Trophoblast cell (in vitro differentiated cells and primary cell): ENCODE measurements at regions not wholly inside any gene's neighbourhood (a gene's known extent, or its start where the extent isn't known, plus 50 kb on each side); places are given as distances from the start of the nearest gene placed in this dataset.

ENCODE experiments used
- DNase-seq, 2 donors: peaks; one replicate each; pipeline ENCODE4 v3.0.0-alpha.2; 2016
- H2AFZ ChIP-seq: 2 replicates; pipeline ENCODE4 v1.6.1; 2013; ENCODE audit warnings: low read length, moderate library complexity, mild to moderate bottlenecking; ENCODE audit not compliant: insufficient read depth, poor library complexity
- H2AK5ac ChIP-seq: 2 replicates; pipeline ENCODE4 v1.6.1; 2013; ENCODE audit warnings: mild to moderate bottlenecking, low read length
- H2BK120ac ChIP-seq: 2 replicates; pipeline ENCODE4 v1.6.1; 2013; ENCODE audit warnings: low read length, mild to moderate bottlenecking, moderate library complexity; ENCODE audit not compliant: insufficient read depth, poor library complexity
- H2BK12ac ChIP-seq: 2 replicates; pipeline ENCODE4 v1.6.1; 2013; ENCODE audit warnings: mild to moderate bottlenecking, low read length, moderate library complexity
- H2BK5ac ChIP-seq: 2 replicates; pipeline ENCODE4 v1.6.1; 2013; ENCODE audit warnings: low read length, low read depth, moderate library complexity, mild to moderate bottlenecking; ENCODE audit not compliant: poor library complexity
- H3K14ac ChIP-seq: 2 replicates; pipeline ENCODE4 v1.6.1; 2013; ENCODE audit warnings: mild to moderate bottlenecking, low read length
- H3K18ac ChIP-seq: 2 replicates; pipeline ENCODE4 v1.6.1; 2013; ENCODE audit warnings: mild to moderate bottlenecking, low read length
- H3K23ac ChIP-seq: 2 replicates; pipeline ENCODE4 v1.6.1; 2013; ENCODE audit warnings: low read length
- H3K27ac ChIP-seq: 2 replicates; pipeline ENCODE4 v1.5.1; 2013; ENCODE audit warnings: low read depth, mild to moderate bottlenecking, inconsistent platforms, low read length, moderate library complexity
- H3K27me3 ChIP-seq: 2 replicates; pipeline ENCODE4 v1.6.1; 2013; ENCODE audit warnings: inconsistent platforms, mild to moderate bottlenecking, low read length, moderate library complexity; ENCODE audit not compliant: insufficient read depth
- H3K36me3 ChIP-seq, 2 experiments: 1 replicate in 1 of 2; 2 replicates in 1 of 2; pipeline ENCODE4 v1.6.1; 2013; ENCODE audit warnings: low read length in 2 of 2, mild to moderate bottlenecking in 2 of 2, moderate library complexity in 1 of 2; ENCODE audit not compliant: insufficient read depth in 2 of 2, control insufficient read depth in 1 of 2
- H3K4ac ChIP-seq: 2 replicates; pipeline ENCODE4 v1.6.1; 2013; ENCODE audit warnings: low read depth, mild to moderate bottlenecking, low read length, moderate library complexity
- H3K4me1 ChIP-seq, 2 experiments: 1 replicate in 1 of 2; 2 replicates in 1 of 2; pipeline ENCODE4 v1.6.1; 2013; ENCODE audit warnings: low read length in 2 of 2, mild to moderate bottlenecking in 2 of 2, moderate library complexity in 1 of 2; ENCODE audit not compliant: insufficient read depth in 2 of 2, control insufficient read depth in 1 of 2
- H3K4me2 ChIP-seq: 2 replicates; pipeline ENCODE4 v1.6.1; 2013; ENCODE audit warnings: inconsistent platforms, mild to moderate bottlenecking, low read length, moderate library complexity
- H3K4me3 ChIP-seq: 2 replicates; pipeline ENCODE4 v1.5.1; 2013; ENCODE audit warnings: mild to moderate bottlenecking, low read depth, low read length, inconsistent platforms
- H3K79me1 ChIP-seq: one replicate; pipeline ENCODE4 v1.6.1; 2013; ENCODE audit warnings: low read length
- H3K79me2 ChIP-seq: 2 replicates; pipeline ENCODE4 v1.6.1; 2013; ENCODE audit warnings: low read length, mild to moderate bottlenecking; ENCODE audit not compliant: control insufficient read depth, insufficient read depth, poor library complexity
- H3K9ac ChIP-seq: 2 replicates; pipeline ENCODE4 v1.6.1; 2013; ENCODE audit warnings: mild to moderate bottlenecking, low read length
- H3K9me3 ChIP-seq: 2 replicates; pipeline ENCODE4 v1.6.1; 2013; ENCODE audit warnings: low read depth, mild to moderate bottlenecking, control low read depth, inconsistent platforms, low read length; ENCODE audit not compliant: insufficient read depth
- H4K12ac ChIP-seq: 2 replicates; pipeline ENCODE4 v1.6.1; 2013; ENCODE audit warnings: low read depth, mild to moderate bottlenecking, low read length, moderate library complexity
- H4K8ac ChIP-seq: 2 replicates; pipeline ENCODE4 v1.6.1; 2013; ENCODE audit warnings: low read depth, mild to moderate bottlenecking, low read length, moderate library complexity
- H4K91ac ChIP-seq: one replicate; pipeline ENCODE4 v1.6.1; 2013; ENCODE audit warnings: low read depth, mild to moderate bottlenecking, low read length, moderate library complexity
- WGBS: extraction: QIAGEN DNeasy Blood & Tissue Kit; methylation state at CpG from one replicate; pipeline ENCODE4 v1.1.7; 2013; ENCODE audit warnings: missing lambda C conversion rate; ENCODE audit not compliant: insufficient read length, insufficient coverage; ENCODE audit errors: extremely low coverage; 5-methylcytosine and 5-hydroxymethylcytosine counted together

DNA sequence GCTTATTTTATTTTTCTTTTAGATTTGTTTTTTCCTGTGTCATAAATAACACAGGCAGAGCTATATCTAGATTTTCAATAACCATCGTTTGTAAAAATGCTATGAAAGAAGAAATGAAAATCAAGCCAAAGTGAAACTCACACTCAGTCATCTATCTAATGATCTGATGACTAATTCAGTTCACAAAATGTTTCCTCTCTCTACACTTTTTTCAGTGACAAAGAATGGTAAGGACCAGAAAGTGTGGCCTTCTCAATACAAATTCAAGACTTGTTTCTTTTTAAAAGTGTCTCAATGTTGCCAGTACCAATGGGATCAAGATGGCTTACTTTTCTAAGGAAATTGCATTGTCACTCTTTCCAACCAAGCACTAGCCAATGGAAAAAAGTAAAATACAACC lies 282.8 kb upstream of the PKN2 start:
- H3K18ac ChIP-seq: no peak overlapping the region
- H3K9ac ChIP-seq: no peak overlapping the region
- H3K4ac ChIP-seq: no peak overlapping the region
- peaks cover 0 to 2% of the 10 kb centered on the region in 2 experiments for H3K4me1 ChIP-seq
- no peak overlapping the region for H3K4me2 ChIP-seq
- no peak overlapping the region for H3K14ac ChIP-seq
- H2BK5ac ChIP-seq: no peak overlapping the region
- no peaks in the 10 kb centered on the region for H3K9me3 ChIP-seq
- no peak for DNase-seq
- H2BK120ac ChIP-seq: no peak overlapping the region
- no peaks in the 10 kb centered on the region for H3K79me2 ChIP-seq
- no peak overlapping the region for H3K4me3 ChIP-seq
- H2BK12ac ChIP-seq: no peak overlapping the region
- no peak overlapping the region for H2AK5ac ChIP-seq
- no peaks in the 10 kb centered on the region for H3K36me3 ChIP-seq
- H3K79me1 ChIP-seq: no peaks in the 10 kb centered on the region
- no peaks in the 10 kb centered on the region for H3K27me3 ChIP-seq
- WGBS: no CpG with 5 or more reads among the region's 1 CpG
- no peak overlapping the region for H4K12ac ChIP-seq
- H4K8ac ChIP-seq: no peak overlapping the region
- no peak overlapping the region for H3K27ac ChIP-seq
- H2AFZ ChIP-seq: no peak overlapping the region
- H4K91ac ChIP-seq: no peak overlapping the region
- no peak overlapping the region for H3K23ac ChIP-seq

DNA sequence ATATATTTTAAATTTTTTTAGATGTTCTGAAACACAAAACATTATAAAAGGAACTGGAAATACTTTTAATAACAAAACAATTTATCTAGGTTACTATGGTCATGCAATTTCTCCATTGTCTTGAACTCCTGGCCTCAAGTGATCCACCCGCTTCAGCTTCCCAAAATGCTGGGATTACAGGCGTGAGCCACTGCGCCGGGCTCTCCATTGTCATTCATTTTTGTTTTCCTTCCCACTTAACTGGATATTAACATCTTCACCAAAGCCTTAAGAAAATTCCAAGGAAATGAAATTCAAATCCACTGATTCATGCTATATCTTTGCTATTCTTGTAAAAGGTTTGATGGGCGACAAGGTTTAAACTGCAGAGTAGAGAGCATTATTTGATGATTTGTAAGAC lies 279.5 kb upstream of the PKN2 start:
- H4K91ac ChIP-seq: no peak overlapping the region
- no peak overlapping the region for H2BK5ac ChIP-seq
- H3K27me3 ChIP-seq: no peaks in the 10 kb centered on the region
- no peak overlapping the region for H3K27ac ChIP-seq
- H3K4me1 ChIP-seq: no peaks in the 10 kb centered on the region
- WGBS: no CpG with 5 or more reads among the region's 5 CpGs
- no peak overlapping the region for H3K9ac ChIP-seq
- H3K36me3 ChIP-seq: no peaks in the 10 kb centered on the region
- H4K12ac ChIP-seq: no peak overlapping the region
- H3K4ac ChIP-seq: no peak overlapping the region
- no peak overlapping the region for H2AK5ac ChIP-seq
- no peak overlapping the region for H3K4me3 ChIP-seq
- no peak overlapping the region for H2BK12ac ChIP-seq
- no peak overlapping the region for H2BK120ac ChIP-seq
- H3K14ac ChIP-seq: no peak overlapping the region
- no peak overlapping the region for H2AFZ ChIP-seq
- no peak overlapping the region for H3K23ac ChIP-seq
- no peaks in the 10 kb centered on the region for H3K79me2 ChIP-seq
- H3K9me3 ChIP-seq: no peaks in the 10 kb centered on the region
- H3K79me1 ChIP-seq: no peaks in the 10 kb centered on the region
- no peak overlapping the region for H3K4me2 ChIP-seq
- no peak overlapping the region for H3K18ac ChIP-seq
- no peak overlapping the region for H4K8ac ChIP-seq
- no peak for DNase-seq

DNA sequence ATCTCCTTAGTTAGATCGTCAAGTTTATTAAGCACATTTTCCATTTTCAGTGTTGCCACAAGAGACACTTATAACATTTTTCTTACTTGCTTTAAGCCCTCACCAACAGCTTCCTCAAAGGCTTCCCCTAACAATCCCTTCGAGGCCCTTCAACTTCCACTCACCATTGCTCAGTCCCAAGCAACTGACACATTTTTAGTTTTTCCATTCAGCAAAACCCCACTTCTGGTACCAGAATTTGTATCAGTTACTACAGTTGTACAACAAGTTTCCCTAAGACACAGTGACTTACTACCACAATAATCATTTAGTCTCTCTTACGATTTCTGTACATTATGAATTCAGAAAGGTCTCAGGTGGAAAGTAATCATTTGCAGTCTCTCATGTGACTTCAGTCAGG lies 276.8 kb upstream of the PKN2 start:
- Histone ChIP-seq H2AFZ (no peak overlapping the region), H3K18ac (no peak overlapping the region), H4K8ac (no peak overlapping the region), H3K4me2 (no peak overlapping the region), H3K14ac (no peak overlapping the region), H2BK120ac (no peak overlapping the region), H2BK5ac (no peak overlapping the region), H2BK12ac (no peak overlapping the region), H3K36me3 (no peaks in the 10 kb centered on the region), H2AK5ac (no peak overlapping the region), H3K4me1 (no peaks in the 10 kb centered on the region), H3K79me1 (no peaks in the 10 kb centered on the region), H3K27ac (no peak overlapping the region), H4K12ac (no peak overlapping the region), H3K9ac (no peak overlapping the region), H3K23ac (no peak overlapping the region), H3K4me3 (no peak overlapping the region), H3K79me2 (no peaks in the 10 kb centered on the region), H4K91ac (no peak overlapping the region), H3K4ac (no peak overlapping the region), H3K27me3 (no peaks in the 10 kb centered on the region), H3K9me3 (no peaks in the 10 kb centered on the region)
- no CpG with 5 or more reads among the region's 3 CpGs for WGBS
- no peak for DNase-seq

DNA sequence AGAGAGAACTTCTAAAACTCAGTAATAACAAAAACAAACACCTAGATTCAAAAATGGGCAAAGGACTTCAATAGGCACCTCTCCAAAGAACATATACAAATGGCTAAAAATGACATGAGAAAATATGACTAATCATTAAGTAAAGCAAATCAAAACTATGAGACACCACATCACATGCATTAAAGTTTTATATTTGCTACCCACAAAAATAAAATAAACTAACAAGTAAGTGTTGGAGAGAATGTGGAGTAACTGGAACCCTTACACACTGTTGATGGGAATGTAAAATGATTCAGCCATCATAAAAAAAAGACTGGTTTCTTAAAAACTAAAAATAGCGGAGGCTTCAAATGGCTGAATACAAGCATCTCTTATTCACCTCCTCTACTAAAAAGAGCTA lies 262.1 kb upstream of the PKN2 start:
- no peaks in the 10 kb centered on the region for H3K27me3 ChIP-seq
- no peak overlapping the region for H3K27ac ChIP-seq
- no peaks in the 10 kb centered on the region for H3K9me3 ChIP-seq
- H2BK12ac ChIP-seq: no peak overlapping the region
- H4K91ac ChIP-seq: no peak overlapping the region
- H4K8ac ChIP-seq: no peak overlapping the region
- no peak overlapping the region for H2BK120ac ChIP-seq
- H2AFZ ChIP-seq: no peak overlapping the region
- no peak overlapping the region for H3K18ac ChIP-seq
- no CpG with 5 or more reads among the region's 1 CpG for WGBS
- H3K79me2 ChIP-seq: no peaks in the 10 kb centered on the region
- no peak overlapping the region for H3K14ac ChIP-seq
- no peak for DNase-seq
- no peak overlapping the region for H3K9ac ChIP-seq
- H3K23ac ChIP-seq: no peak overlapping the region
- no peak overlapping the region for H2BK5ac ChIP-seq
- no peak overlapping the region for H4K12ac ChIP-seq
- no peak overlapping the region for H3K4ac ChIP-seq
- H3K36me3 ChIP-seq: no peaks in the 10 kb centered on the region
- H3K79me1 ChIP-seq: no peaks in the 10 kb centered on the region
- H3K4me1 ChIP-seq: no peaks in the 10 kb centered on the region
- H3K4me3 ChIP-seq: no peak overlapping the region
- no peak overlapping the region for H2AK5ac ChIP-seq
- H3K4me2 ChIP-seq: no peak overlapping the region
